H9 (cell line): ENCODE measurements at regions not wholly inside any gene's neighbourhood (a gene's known extent, or its start where the extent isn't known, plus 50 kb on each side); places are given as distances from the start of the nearest gene placed in this dataset.

Source experiments
- DNase-seq: peaks from one replicate; pipeline ENCODE4 v3.0.0-alpha.2; 2017
- H2AFZ ChIP-seq: one replicate; pipeline ENCODE4 v1.6.1; 2013; ENCODE audit warnings: mild to moderate bottlenecking, low read length, control low read depth, moderate library complexity
- H2AK5ac ChIP-seq: 2 replicates; pipeline ENCODE4 v1.6.1; 2013; ENCODE audit warnings: low read length, control low read depth, mixed read lengths; ENCODE audit not compliant: insufficient read length
- H2BK120ac ChIP-seq: one replicate; pipeline ENCODE4 v1.6.1; 2013; ENCODE audit warnings: low read depth, mild to moderate bottlenecking, low read length, control low read depth, inconsistent platforms; ENCODE audit not compliant: poor library complexity, severe bottlenecking
- H2BK12ac ChIP-seq: 2 replicates; pipeline ENCODE4 v1.6.1; 2013; ENCODE audit warnings: low read length, control low read depth, mixed read lengths, low read depth; ENCODE audit not compliant: insufficient read length
- H2BK15ac ChIP-seq: 2 replicates; pipeline ENCODE4 v1.6.1; 2013; ENCODE audit warnings: low read depth, low read length, control low read depth
- H2BK20ac ChIP-seq: one replicate; pipeline ENCODE4 v1.6.1; 2013; ENCODE audit warnings: low read depth, mild to moderate bottlenecking, low read length, control low read depth, inconsistent platforms; ENCODE audit not compliant: poor library complexity, severe bottlenecking
- H2BK5ac ChIP-seq: 2 replicates; pipeline ENCODE4 v1.6.1; 2013; ENCODE audit warnings: low read length, control low read depth, mixed read lengths; ENCODE audit not compliant: insufficient read length
- H3K14ac ChIP-seq: 2 replicates; pipeline ENCODE4 v1.6.1; 2013; ENCODE audit warnings: low read length, control low read depth; ENCODE audit not compliant: insufficient read depth
- H3K18ac ChIP-seq: 2 replicates; pipeline ENCODE4 v1.6.1; 2013; ENCODE audit warnings: low read depth, mild to moderate bottlenecking, mixed read lengths, low read length, control low read depth; ENCODE audit not compliant: insufficient read length
- H3K23ac ChIP-seq: 2 replicates; pipeline ENCODE4 v1.6.1; 2013; ENCODE audit warnings: low read length, control low read depth, mixed read lengths, low read depth; ENCODE audit not compliant: insufficient read length
- H3K23me2 ChIP-seq: 2 replicates; pipeline ENCODE4 v1.6.1; 2013; ENCODE audit warnings: low read depth, mild to moderate bottlenecking, mixed read lengths, low read length, control low read depth; ENCODE audit not compliant: insufficient read length, poor library complexity, severe bottlenecking
- H3K27ac ChIP-seq: 2 replicates; pipeline ENCODE4 v1.5.1; 2013; ENCODE audit warnings: low read length, control low read depth, mixed read lengths, low read depth; ENCODE audit not compliant: insufficient read length
- H3K27me3 ChIP-seq: 2 replicates; pipeline ENCODE4 v1.6.1; 2013; ENCODE audit warnings: low read length, control low read depth, inconsistent platforms; ENCODE audit not compliant: insufficient read depth
- H3K4ac ChIP-seq: 2 replicates; pipeline ENCODE4 v1.6.1; 2013; ENCODE audit warnings: low read depth, mild to moderate bottlenecking, control low read depth, inconsistent platforms, low read length, moderate library complexity
- H3K4me1 ChIP-seq: 2 replicates; pipeline ENCODE4 v1.6.1; 2013; ENCODE audit warnings: low read length, control low read depth, inconsistent platforms; ENCODE audit not compliant: insufficient read depth
- H3K4me2 ChIP-seq: 2 replicates; pipeline ENCODE4 v1.6.1; 2013; ENCODE audit warnings: low read length, control low read depth, mixed read lengths; ENCODE audit not compliant: insufficient read length, insufficient read depth
- H3K56ac ChIP-seq: 2 replicates; pipeline ENCODE4 v1.6.1; 2013; ENCODE audit warnings: low read depth, mild to moderate bottlenecking, mixed read lengths, low read length, control low read depth; ENCODE audit not compliant: insufficient read length
- H3K79me1 ChIP-seq: 2 replicates; pipeline ENCODE4 v1.6.1; 2013; ENCODE audit warnings: low read depth, mild to moderate bottlenecking, moderate library complexity, low read length, control low read depth, inconsistent platforms; ENCODE audit not compliant: insufficient read depth, poor library complexity, severe bottlenecking
- H3K79me2 ChIP-seq: 2 replicates; pipeline ENCODE4 v1.6.1; 2013; ENCODE audit warnings: low read length, control low read depth, inconsistent platforms; ENCODE audit not compliant: insufficient read depth
- H3K9ac ChIP-seq: 2 replicates; pipeline ENCODE4 v1.6.1; 2013; ENCODE audit warnings: low read length, control low read depth, mixed read lengths; ENCODE audit not compliant: insufficient read length; ENCODE audit errors: extremely low read depth
- H3K9me3 ChIP-seq: one replicate; pipeline ENCODE4 v1.6.1; 2013; ENCODE audit warnings: low read depth, low read length, inconsistent platforms; ENCODE audit not compliant: control insufficient read depth
- H3T11ph ChIP-seq: one replicate; pipeline ENCODE4 v1.6.1; 2013; ENCODE audit warnings: mild to moderate bottlenecking, low read length, control low read depth, inconsistent platforms
- H4K20me1 ChIP-seq: one replicate; pipeline ENCODE4 v1.6.1; 2013; ENCODE audit not compliant: control insufficient read depth, insufficient read length, insufficient read depth
- H4K5ac ChIP-seq: 2 replicates; pipeline ENCODE4 v1.6.1; 2013; ENCODE audit warnings: low read depth, mild to moderate bottlenecking, mixed read lengths, low read length, control low read depth; ENCODE audit not compliant: insufficient read length
- H4K8ac ChIP-seq: replicated peaks from 2 replicates; pipeline ENCODE4 v1.6.1; 2013; ENCODE audit warnings: low read length, control low read depth, mixed read lengths, low read depth; ENCODE audit not compliant: insufficient read length
- H4K91ac ChIP-seq: 2 replicates; pipeline ENCODE4 v1.6.1; 2013; ENCODE audit warnings: low read depth, mild to moderate bottlenecking, moderate library complexity, mixed read lengths, low read length, control low read depth; ENCODE audit not compliant: insufficient read length
- H3K27ac Mint-ChIP-seq, 3 experiments: 2 replicates in 2 of 3; 3 replicates in 1 of 3; pipeline ENCODE4 v1.8.0; 2020 to 2021; ENCODE audit warnings: mixed read lengths in 3 of 3, mild to moderate bottlenecking in 1 of 3, moderate library complexity in 1 of 3
- H3K27me3 Mint-ChIP-seq: 2 replicates; pipeline ENCODE4 v1.8.0; 2021; ENCODE audit warnings: low read depth, mild to moderate bottlenecking, moderate library complexity, mixed read lengths
- H3K36me3 Mint-ChIP-seq, 3 experiments: 2 replicates in 2 of 3; 3 replicates in 1 of 3; pipeline ENCODE4 v1.8.0; 2020 to 2021; ENCODE audit warnings: low read depth in 3 of 3, mixed read lengths in 3 of 3; ENCODE audit not compliant: insufficient read depth in 1 of 3
- H3K4me1 Mint-ChIP-seq, 2 experiments: 2 replicates each; pipeline ENCODE4 v1.8.0; 2020; ENCODE audit warnings: mixed read lengths in 2 of 2
- H3K4me3 Mint-ChIP-seq, 2 experiments: 2 replicates in 1 of 2; 3 replicates in 1 of 2; pipeline ENCODE4 v1.8.0; 2020 to 2021; ENCODE audit warnings: mild to moderate bottlenecking in 2 of 2, mixed read lengths in 2 of 2, moderate library complexity in 1 of 2
- H3K9me3 Mint-ChIP-seq, 2 experiments: 2 replicates in 1 of 2; 3 replicates in 1 of 2; pipeline ENCODE4 v1.8.0; 2020; ENCODE audit warnings: mild to moderate bottlenecking in 2 of 2, mixed read lengths in 2 of 2, moderate library complexity in 1 of 2
- CTCF ChIP-seq: fragments of 200-600 bp; sonication (generic); conservative IDR thresholded peaks from 3 replicates; pipeline ENCODE4 v1.8.0; 2021; ENCODE audit warnings: antibody characterized with exemption, mild to moderate bottlenecking
- WGBS: extraction: QIAGEN DNeasy Blood & Tissue Kit; methylation state at CpG from one replicate; pipeline ENCODE4 v1.1.7; 2013; ENCODE audit warnings: missing lambda C conversion rate, low lambda C conversion rate, mixed read lengths; ENCODE audit not compliant: insufficient read length; ENCODE audit errors: extremely low coverage; 5-methylcytosine and 5-hydroxymethylcytosine counted together

GRCh38 chr10:129041916-129042315, 425.1 kb upstream of the MGMT start:
- H3K23me2 ChIP-seq = no peaks in the 10 kb centered on the region
- Mint-ChIP-seq H3K9me3 (no peaks in the 10 kb centered on the region), H3K36me3 (no peaks in the 10 kb centered on the region; a peak in 1 of 7 replicates), H3K27ac (no peak overlapping the region), H3K27me3 (peaks cover 1% of the 10 kb centered on the region; the same call in 1 of the 2 replicates), H3K4me3 (no peak overlapping the region), H3K4me1 (peaks cover 18 to 24% of the 10 kb centered on the region in 2 experiments)
- H3K9me3 ChIP-seq = no peaks in the 10 kb centered on the region
- H2AFZ ChIP-seq = no peak overlapping the region
- no peak for TF ChIP-seq CTCF
- no peak for DNase-seq
- H2BK120ac ChIP-seq = no peak overlapping the region
- H4K20me1 ChIP-seq = no peaks in the 10 kb centered on the region
- H3K4me1 ChIP-seq = peaks cover 3% of the 10 kb centered on the region; the same call in 1 of the 2 replicates
- no peak overlapping the region for H3K4me2 ChIP-seq
- no peak overlapping the region for H4K91ac ChIP-seq
- H2BK5ac ChIP-seq = no peak overlapping the region
- H3K18ac ChIP-seq = no peak overlapping the region
- no peak overlapping the region for H3K23ac ChIP-seq
- H2BK15ac ChIP-seq = no peak overlapping the region
- no peaks in the 10 kb centered on the region for H3K79me1 ChIP-seq
- H3K9ac ChIP-seq = no peak overlapping the region
- H2AK5ac ChIP-seq = no peak overlapping the region
- H3K27ac ChIP-seq = no peak overlapping the region
- H3K4ac ChIP-seq = no peak overlapping the region
- no peak overlapping the region for H2BK12ac ChIP-seq
- H3K27me3 ChIP-seq = no peaks in the 10 kb centered on the region
- H3T11ph ChIP-seq = no peak overlapping the region
- H4K8ac ChIP-seq = no peak overlapping the region
- H3K79me2 ChIP-seq = no peaks in the 10 kb centered on the region
- H2BK20ac ChIP-seq = no peak overlapping the region
- WGBS = no CpG with 5 or more reads among the region's 9 CpGs
- H3K56ac ChIP-seq = no peak overlapping the region
- no peak overlapping the region for H3K14ac ChIP-seq
- H4K5ac ChIP-seq = no peak overlapping the region
